Urothelium cell line (cell line): ENCODE measurements at regions not wholly inside any gene's neighbourhood (a gene's known extent, or its start where the extent isn't known, plus 50 kb on each side); places are given as distances from the start of the nearest gene placed in this dataset.
"Not testable (repeated sequence)": the region's sequence is repeated elsewhere in the genome, so short reads cannot be mapped to it uniquely, and the experiment has no call there.

Experiments used
- DNase-seq: peaks from one replicate; pipeline ENCODE4 v3.0.0; 2011; ENCODE audit warnings: low spot score, mixed read lengths
- FAIRE-seq: peaks from 2 replicates; lab custom pipeline; 2011; peaks lifted over from hg19 to GRCh38; lab: Jason Lieb, UNC

DNA sequence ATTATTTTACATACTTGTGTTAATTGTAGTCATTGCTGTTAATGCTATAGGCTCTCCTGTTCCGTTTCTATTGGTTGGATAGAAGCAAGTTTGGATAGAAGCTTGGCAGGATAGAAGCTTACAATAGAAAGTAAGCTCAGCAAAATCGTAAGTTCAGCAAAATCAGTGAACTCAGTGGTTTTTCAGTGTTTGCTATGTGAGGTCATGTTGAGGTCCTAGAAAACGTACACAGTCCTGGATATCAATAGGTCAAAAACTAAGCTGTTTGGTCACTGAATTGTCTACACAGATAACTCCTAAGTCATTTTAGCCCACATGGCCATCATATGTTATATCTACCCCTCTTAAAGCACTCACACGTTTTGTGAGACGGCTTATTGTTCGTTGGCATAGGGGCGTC is 299.4 kb downstream of the MAN2A1 start:
- DNase-seq (no peak), FAIRE-seq (no peak)

- no peak for FAIRE-seq
- DNase-seq, result no peak
Measured at GRCh38 chr5:109989994-109990722, 300.4 kb downstream of the MAN2A1 start.

GRCh38 chr5:109990723-109991359 is 301.1 kb downstream of the MAN2A1 start:
- FAIRE-seq, result no peak
- DNase-seq, result no peak

DNA sequence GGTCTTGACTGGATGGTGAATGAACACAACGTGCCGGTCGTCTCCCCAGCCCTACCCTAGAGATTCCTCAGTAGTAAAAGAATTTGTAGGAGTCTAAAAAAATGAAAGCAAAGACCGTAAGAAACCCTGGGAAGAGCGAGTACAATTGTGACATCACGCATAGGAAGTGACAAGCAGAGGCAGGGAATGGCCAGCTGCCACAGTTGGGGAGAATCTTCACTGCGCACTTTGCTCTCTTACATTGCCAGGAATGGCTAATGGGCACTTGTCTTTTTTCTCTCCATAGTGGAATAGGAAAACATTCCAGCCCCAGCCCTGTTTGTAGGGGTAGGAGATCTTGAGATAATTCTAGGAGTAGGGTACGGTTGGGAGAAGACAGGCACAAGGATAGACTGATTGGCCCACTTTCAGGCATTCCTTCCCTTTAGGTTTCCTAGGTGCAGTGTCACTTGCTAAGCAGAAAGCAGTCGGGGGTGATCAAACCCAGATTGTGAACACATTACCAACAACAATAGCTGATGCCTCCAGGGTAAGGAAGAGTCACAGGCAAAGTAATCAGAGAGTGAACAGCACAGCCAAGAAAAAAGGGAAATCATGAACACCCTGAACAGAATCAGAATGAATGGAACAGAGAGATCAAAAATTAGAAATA is 302.7 kb downstream of the MAN2A1 start:
- DNase-seq (no peak), FAIRE-seq (no peak)

DNA sequence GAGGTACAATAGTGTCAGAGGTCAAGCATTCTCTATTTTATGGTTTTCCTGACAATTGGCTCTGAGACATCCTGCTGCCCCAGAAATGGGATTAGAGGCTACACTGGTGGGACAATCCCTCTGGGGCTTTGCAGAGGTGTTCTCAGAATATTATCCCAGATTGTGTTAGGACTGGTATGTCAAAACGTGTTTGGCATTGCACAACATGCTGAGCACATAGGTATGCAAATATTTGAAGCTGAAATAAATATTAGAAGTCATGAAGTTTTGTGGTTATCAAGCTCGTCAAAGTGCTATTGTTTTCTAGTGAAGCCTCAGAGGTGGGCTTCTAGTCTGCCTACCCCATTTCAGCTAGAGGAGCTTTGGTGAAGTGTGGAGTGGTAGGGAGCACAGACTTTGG is 304.4 kb downstream of the MAN2A1 start:
- no peak for FAIRE-seq

DNA sequence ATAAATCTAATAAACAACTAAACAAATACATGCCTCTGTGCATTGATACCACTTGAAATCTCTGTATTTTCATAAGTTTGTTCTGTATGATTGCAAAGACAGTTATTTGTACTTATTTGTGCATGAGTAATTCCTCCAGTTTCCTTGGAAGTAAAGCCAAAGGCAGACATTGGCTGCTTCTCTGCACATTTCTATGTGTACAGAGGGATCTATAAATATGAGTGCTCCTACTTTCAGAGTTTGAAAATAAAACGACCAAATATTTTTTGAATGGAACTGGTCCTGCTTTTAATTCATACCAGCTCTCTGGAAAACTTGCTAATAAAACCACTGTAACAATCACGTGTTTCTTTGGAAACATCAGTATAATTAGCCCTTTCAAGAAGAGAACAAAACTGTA is 306.5 kb downstream of the MAN2A1 start:
- FAIRE-seq (no peak), DNase-seq (no peak)

More for the DNA sequence above, 304.4 kb downstream of the MAN2A1 start:
- DNase-seq, result no peak

GRCh38 chr5:109997161-109997560 is 307.4 kb downstream of the MAN2A1 start:
- DNase-seq (no peak), FAIRE-seq (no peak)

- FAIRE-seq, result no peak
- no peak for DNase-seq
Measured at GRCh38 chr5:109998208-109998607, 308.5 kb downstream of the MAN2A1 start.

- no peak for FAIRE-seq
- DNase-seq, result no peak
Measured at GRCh38 chr5:109998726-109999125, 309.0 kb downstream of the MAN2A1 start.

DNA sequence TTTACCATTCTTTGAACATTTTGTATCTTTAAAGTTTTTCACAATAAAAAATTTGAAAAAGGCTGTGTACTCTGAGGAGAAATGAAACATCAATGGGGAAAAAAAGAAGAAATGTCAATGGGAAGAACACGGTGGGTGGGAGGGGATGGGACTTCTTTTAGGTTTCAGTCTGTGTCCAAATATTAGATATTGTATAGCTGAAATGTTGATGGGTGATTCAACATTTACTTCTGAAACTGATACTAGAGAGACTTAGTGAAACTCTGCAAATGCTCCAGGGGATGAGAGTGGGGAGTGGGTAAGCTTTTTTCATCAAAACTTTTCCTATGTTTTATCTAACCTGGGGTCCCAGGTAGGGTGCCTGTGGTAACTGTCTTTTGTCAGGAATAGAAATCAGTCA is 311.9 kb downstream of the MAN2A1 start:
- FAIRE-seq, result no peak
- DNase-seq, result no peak

GRCh38 chr5:110002652-110003051 is 312.9 kb downstream of the MAN2A1 start:
- FAIRE-seq, result no peak

DNA sequence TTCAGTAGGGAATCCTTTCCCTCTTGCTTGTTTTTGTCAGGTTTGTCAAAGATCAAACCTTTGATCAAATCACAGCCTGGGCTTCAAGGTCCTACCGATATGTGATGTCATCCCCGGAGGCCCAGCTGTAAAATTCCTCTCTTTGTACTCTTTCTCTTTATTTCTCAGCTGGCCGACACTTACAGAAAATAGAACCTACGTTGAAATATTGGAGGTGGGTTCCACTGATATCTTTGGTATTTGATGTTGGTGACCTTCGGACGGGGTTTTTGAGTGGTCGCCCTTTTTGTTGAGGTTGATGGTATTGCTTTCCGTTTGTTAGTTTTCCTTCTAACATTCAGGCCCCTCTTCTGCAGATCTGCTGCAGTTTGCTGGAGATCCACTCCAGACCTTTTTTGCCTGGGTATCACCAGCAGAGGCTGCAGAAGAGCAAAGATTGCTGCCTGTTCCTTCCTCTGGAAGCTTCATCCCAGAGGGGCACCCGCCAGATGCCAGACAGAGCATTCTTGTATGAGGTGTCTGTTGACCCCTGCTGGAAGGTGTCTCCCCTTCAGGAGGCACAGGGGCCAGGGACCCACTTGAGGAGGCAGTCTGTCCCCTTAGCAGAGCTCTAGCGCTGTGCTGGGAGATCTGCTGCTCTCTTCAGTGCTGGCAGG is 316.3 kb downstream of the MAN2A1 start:
- not testable (repeated sequence) for DNase-seq, FAIRE-seq

More at GRCh38 chr5:110002652-110003051, 312.9 kb downstream of the MAN2A1 start:
- DNase-seq, result no peak

- DNase-seq (no peak), FAIRE-seq (no peak)
Measured at GRCh38 chr5:110007101-110007500, 317.4 kb downstream of the MAN2A1 start.

DNA sequence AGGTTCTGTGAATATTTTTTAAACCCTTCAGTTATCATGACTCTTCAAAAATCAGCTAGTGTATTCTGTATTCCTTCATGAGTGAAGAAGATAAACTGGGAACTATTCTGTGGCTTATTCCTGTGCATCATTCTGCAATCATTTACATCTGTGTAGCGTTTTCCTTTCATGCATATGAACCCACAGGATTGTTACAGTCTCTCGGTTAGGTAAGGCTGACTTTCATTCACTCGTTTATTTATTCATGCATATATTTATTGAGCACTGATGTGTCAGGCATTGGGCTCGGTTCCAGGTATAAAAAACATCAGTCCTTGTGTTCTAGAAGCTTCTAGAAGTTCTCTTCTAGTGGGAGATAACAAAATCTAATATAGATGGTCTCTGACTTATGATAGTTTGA is 318.4 kb downstream of the MAN2A1 start:
- DNase-seq (no peak), FAIRE-seq (no peak)

- DNase-seq (no peak), FAIRE-seq (no peak)
Measured at GRCh38 chr5:110012145-110012544, 322.4 kb downstream of the MAN2A1 start.

DNA sequence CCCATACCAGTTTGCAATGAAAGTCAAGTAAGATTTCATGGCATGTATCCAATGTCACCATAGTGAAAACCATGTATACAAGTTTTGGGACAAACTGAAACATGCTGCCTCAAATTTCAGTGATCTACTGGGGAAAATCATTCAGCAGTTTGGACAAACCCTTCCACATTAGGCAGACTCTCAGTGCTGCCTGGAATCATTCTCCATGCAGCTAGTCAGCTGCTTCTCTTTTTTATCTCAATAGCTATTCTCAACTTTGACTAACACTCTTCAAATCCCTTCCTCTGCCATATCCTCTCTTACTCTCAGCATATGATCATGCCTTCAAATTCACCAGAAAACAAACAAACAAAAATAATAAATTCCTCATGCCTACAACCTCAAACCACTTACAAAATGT is 323.3 kb downstream of the MAN2A1 start:
- FAIRE-seq, result no peak

GRCh38 chr5:110017854-110018253 is 328.1 kb downstream of the MAN2A1 start:
- FAIRE-seq (no peak), DNase-seq (no peak)

More for the DNA sequence above, 323.3 kb downstream of the MAN2A1 start:
- DNase-seq, result no peak

DNA sequence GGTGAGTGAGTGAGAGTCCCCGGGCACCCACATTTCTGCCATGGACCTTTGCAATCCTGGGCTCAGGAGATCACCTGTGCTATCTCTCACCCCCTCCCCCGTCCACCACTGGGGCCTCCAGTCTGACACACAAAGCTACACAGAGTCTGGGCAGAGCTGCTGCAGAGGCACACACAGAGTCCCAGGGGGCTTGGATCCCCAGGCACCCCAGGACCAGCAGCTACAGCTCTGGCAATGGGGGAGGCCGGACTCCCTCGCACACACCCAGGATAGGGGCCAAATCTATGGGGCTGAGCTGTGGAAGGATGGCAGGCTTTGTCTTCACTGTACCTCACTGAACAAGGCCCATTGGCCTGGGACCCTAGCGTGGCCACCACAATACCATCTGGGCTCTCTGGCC is 328.8 kb downstream of the MAN2A1 start:
- FAIRE-seq, result no peak
- no peak for DNase-seq

DNA sequence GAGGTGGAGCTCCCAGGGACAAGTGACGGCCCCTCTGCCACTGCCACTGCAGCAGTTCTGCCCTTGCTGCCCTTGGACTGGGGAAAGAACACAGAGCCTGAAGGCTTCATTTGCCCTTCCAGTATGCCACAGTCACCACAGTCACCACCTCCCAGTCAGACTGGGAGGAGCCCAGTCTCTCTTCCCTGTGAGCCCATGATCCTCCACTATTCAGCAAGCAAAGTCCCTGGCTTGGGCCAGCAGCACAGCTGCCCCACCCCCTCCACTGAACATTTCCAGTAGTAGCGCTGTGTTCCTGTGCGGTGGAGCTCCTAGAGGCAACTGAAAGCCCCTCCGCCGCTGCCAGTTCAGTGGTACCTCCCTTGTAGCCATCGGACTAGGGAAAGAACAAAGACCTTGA is 329.4 kb downstream of the MAN2A1 start:
- DNase-seq, result no peak
- no peak for FAIRE-seq

- DNase-seq (no peak), FAIRE-seq (no peak)
Measured at GRCh38 chr5:110019780-110020179, 330.1 kb downstream of the MAN2A1 start.

DNA sequence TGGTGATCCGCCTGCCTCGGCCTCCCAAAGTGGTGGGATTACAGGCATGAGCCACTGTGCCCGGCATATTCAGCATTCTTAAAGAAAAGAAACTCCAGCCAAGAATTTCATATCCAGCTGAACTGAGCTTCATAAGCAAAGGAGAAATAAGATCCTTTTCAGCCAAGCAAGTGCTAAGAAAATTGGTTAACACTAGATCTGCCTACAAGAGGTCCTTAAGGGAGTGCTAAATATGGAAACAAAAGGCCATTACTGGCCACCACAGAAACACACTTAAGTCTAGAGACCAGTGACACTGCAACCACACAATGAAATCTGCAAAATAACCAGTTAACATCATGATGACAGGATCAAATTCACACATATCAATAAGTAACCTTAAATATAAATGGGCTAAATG is 331.5 kb downstream of the MAN2A1 start:
- no peak for DNase-seq
- no peak for FAIRE-seq
